ENCODE measurements at regions not wholly inside any gene's neighbourhood (a gene's known extent, or its start where the extent isn't known, plus 50 kb on each side); places are given as distances from the start of the nearest gene placed in this dataset.

DNA sequence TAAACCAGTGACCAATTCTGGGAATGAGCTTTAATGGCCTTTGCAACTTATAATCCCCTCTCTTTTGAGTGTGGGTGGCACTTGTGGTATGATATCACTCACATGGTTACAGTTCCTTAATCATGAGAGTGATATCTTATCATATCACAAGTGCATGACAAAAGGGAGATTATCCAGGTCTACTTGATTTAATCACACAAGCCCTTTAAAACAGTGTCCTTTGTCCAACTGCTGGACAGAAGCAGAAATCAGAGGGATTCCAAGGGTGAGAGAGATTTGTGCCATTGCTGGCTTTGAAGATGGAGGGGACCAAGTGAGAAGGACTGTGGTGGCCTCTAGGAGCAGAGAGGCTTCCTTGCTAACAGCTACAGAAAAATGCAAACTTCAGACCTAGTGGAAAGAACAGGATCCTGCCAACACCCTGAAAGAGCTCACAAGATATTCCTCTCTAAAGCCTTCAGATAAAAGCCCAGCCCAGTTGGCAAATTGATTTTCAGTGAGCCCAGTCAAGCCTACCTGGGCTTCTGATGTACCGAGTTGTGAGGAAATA is 279.0 kb upstream of the TLE4 start:
- Histone ChIP-seq H3K27me3 (no peaks in the 10 kb centered on the region), H3K36me3 (ENCODE audit: low read depth, missing control alignments) (no peaks in the 10 kb centered on the region), H3K4me3 (no peak overlapping the region), H3K27ac (no peak overlapping the region), H3K4me1 (no peaks in the 10 kb centered on the region), H3K9me3 (no peaks in the 10 kb centered on the region)
- intact Hi-C loops (cut with DNase I; ENCODE audit: low total_unique reads) = no loop called here
- TF ChIP-seq POLR2A (IDR thresholded peaks at IDR 0.05) (no peak), CTCF (IDR thresholded peaks at IDR 0.05) (no peak)
- WGBS, 2 donors = 0 to 100% methylated on average over 1 of the region's 1 CpG
- DNase-seq = no peak

DNA sequence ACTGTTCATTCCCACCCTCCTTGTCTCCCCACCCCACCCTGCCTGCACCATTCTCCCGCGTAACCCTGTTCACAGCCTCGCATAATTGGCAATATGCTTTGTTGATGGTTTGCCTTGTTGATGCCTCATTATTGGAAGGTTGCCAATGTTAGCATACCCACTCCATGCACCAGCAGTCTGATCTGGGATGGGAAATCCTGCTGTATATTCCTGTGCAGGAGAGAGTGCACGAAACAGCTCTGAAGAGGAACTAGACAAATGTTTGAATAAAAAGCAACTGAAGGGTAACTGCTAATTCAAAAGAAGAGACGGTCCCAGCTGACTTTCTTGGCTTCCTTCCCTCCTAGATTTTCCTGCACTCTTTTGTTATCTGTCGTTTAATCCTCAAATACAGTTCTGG is 271.7 kb upstream of the TLE4 start:
- Histone ChIP-seq H3K36me3 (ENCODE audit: low read depth, missing control alignments) (no peaks in the 10 kb centered on the region), H3K4me3 (no peak overlapping the region), H3K27ac (no peak overlapping the region), H3K27me3 (no peaks in the 10 kb centered on the region), H3K4me1 (no peaks in the 10 kb centered on the region), H3K9me3 (no peaks in the 10 kb centered on the region)
- whole genome bisulfite sequencing, 2 donors = 77 to 78% methylated on average over 6 of the region's 6 CpGs
- intact Hi-C loops (cut with DNase I; ENCODE audit: low total_unique reads) = no loop called here
- no peak for TF ChIP-seq CTCF (IDR thresholded peaks at IDR 0.05)
- no peak for TF ChIP-seq POLR2A (IDR thresholded peaks at IDR 0.05)
- DNase-seq = no peak

DNA sequence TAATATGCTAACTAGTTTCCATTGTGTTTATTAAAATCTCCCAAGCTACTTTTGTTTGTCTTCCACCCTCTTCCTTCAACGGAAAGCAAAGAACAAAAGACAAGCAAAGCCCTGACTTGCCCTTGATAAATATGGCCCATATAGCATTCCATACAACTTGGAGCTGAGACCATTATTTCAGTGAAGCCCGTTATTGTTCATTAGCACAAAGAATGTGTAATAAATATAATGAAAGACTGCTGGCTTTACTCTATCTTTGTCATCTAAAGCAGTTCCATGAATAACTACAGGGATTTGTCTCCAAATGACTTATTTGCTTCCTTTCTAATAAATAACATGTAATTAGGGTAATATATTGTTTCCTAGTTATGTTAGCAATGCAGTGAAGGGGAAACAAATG is 270.7 kb upstream of the TLE4 start:
- H3K36me3 ChIP-seq (ENCODE audit: low read depth, missing control alignments) = no peaks in the 10 kb centered on the region
- no peak for DNase-seq
- no peak overlapping the region for H3K27ac ChIP-seq
- intact Hi-C loops (cut with DNase I; ENCODE audit: low total_unique reads) = no loop called here
- H3K27me3 ChIP-seq = no peaks in the 10 kb centered on the region
- no peaks in the 10 kb centered on the region for H3K9me3 ChIP-seq
- TF ChIP-seq CTCF (IDR thresholded peaks at IDR 0.05) (no peak), POLR2A (IDR thresholded peaks at IDR 0.05) (no peak)
- 30 to 39% methylated on average over 2 of the region's 2 CpGs for WGBS, 2 donors
- no peaks in the 10 kb centered on the region for H3K4me1 ChIP-seq
- H3K4me3 ChIP-seq = no peak overlapping the region

DNA sequence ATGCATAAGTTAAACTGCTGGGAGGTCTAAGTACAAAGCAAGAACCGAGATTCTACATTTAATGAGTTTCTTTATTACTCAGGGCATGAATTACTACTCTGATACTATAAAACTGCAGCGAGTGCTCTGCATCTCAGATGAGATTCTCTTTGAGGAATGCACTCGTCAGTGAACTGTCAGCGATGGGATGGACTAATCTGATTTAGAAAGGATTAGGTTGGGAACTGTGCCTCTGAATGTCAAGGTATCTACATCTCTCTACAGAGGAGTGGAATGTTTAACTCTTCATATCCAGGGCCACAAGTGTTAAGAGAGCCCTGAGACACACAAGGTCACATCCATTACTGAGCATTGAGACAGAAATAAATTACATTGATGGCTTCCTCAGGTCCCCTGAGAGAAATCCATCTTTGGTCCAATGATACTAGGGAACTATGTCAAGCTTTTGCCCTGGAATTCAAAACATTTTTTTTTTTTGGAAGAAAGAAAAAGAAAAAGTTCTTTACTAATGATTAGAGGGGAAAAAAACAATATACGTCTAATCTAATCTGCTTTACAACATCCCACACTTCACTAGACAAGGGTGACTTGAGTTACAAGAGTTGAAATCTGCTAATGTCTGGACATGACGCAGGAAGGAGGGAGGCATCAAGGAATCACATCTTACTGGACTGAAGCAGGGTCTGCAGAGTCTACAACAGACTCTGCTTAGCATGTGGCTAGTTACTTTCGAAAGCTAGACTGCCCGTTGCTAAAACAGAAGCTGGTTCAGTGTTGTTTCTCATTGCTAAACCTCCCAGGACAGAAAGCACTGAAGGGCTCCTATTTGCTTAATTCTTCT is 270.0 kb upstream of the TLE4 start:
- Histone ChIP-seq H3K9me3 (no peaks in the 10 kb centered on the region), H3K27ac (no peak overlapping the region), H3K4me1 (no peaks in the 10 kb centered on the region), H3K27me3 (no peaks in the 10 kb centered on the region), H3K36me3 (ENCODE audit: low read depth, missing control alignments) (no peaks in the 10 kb centered on the region), H3K4me3 (no peak overlapping the region)
- intact Hi-C loops (cut with DNase I; ENCODE audit: low total_unique reads) = no loop called here
- DNase-seq = no peak
- WGBS, 2 donors = 34 to 47% methylated on average over 8 of the region's 8 CpGs
- TF ChIP-seq POLR2A (IDR thresholded peaks at IDR 0.05) = no peak
- TF ChIP-seq CTCF (IDR thresholded peaks at IDR 0.05) = no peak

GRCh38 chr9:79302569-79302968 is 269.2 kb upstream of the TLE4 start:
- Histone ChIP-seq H3K27ac (no peak overlapping the region), H3K4me3 (no peak overlapping the region), H3K36me3 (ENCODE audit: low read depth, missing control alignments) (no peaks in the 10 kb centered on the region), H3K4me1 (no peaks in the 10 kb centered on the region), H3K27me3 (no peaks in the 10 kb centered on the region), H3K9me3 (no peaks in the 10 kb centered on the region)
- no peak for TF ChIP-seq CTCF (IDR thresholded peaks at IDR 0.05)
- no peak for TF ChIP-seq POLR2A (IDR thresholded peaks at IDR 0.05)
- no peak for DNase-seq
- 35 to 37% methylated on average over 4 of the region's 4 CpGs for WGBS, 2 donors
- intact Hi-C loops (cut with DNase I; ENCODE audit: low total_unique reads) = no loop called here

Data from testis (tissue), 2 donors.